Smooth muscle cell (in vitro differentiated cells): ENCODE measurements at regions not wholly inside any gene's neighbourhood (a gene's known extent, or its start where the extent isn't known, plus 50 kb on each side); places are given as distances from the start of the nearest gene placed in this dataset.

ENCODE experiments used
- DNase-seq: peaks from one replicate; lab custom pipeline; 2025; ENCODE audit not compliant: unreplicated experiment; lab: John Stamatoyannopoulos, UW
- H2AFZ ChIP-seq: fragments of 200-600 bp; sonication (generic); 2 replicates; pipeline ENCODE4 v1.6.0; 2016; ENCODE audit warnings: antibody characterized with exemption, low read depth, mild to moderate bottlenecking
- H3F3A ChIP-seq: fragments of 200-600 bp; sonication (generic); 2 replicates; pipeline ENCODE4 v1.6.0; 2017; ENCODE audit warnings: antibody characterized with exemption, low read depth
- H3K27ac ChIP-seq: fragments of 200-600 bp; sonication (generic); 2 replicates; pipeline ENCODE4 v1.5.1; 2016; ENCODE audit warnings: low read depth, mild to moderate bottlenecking
- H3K27me3 ChIP-seq: fragments of 200-600 bp; sonication (generic); 2 replicates; pipeline ENCODE4 v1.6.1; 2016; ENCODE audit warnings: low read depth, mild to moderate bottlenecking
- H3K36me3 ChIP-seq: fragments of 200-600 bp; sonication (generic); 2 replicates; pipeline ENCODE4 v1.5.1; 2016; ENCODE audit warnings: low read depth
- H3K4me1 ChIP-seq: fragments of 200-600 bp; sonication (generic); 2 replicates; pipeline ENCODE4 v1.5.1; 2016; ENCODE audit warnings: low read depth
- H3K4me2 ChIP-seq: fragments of 200-600 bp; sonication (generic); 2 replicates; pipeline ENCODE4 v1.6.0; 2016; ENCODE audit warnings: mild to moderate bottlenecking
- H3K4me3 ChIP-seq: fragments of 200-600 bp; sonication (generic); 2 replicates; pipeline ENCODE4 v1.5.1; 2016; ENCODE audit warnings: mild to moderate bottlenecking
- H3K79me2 ChIP-seq: fragments of 200-600 bp; sonication (generic); 2 replicates; pipeline ENCODE4 v1.6.0; 2016; ENCODE audit warnings: low read depth, mild to moderate bottlenecking
- H3K9ac ChIP-seq: fragments of 200-600 bp; sonication (generic); 2 replicates; pipeline ENCODE4 v1.6.0; 2016; ENCODE audit warnings: low read depth
- H3K9me3 ChIP-seq: fragments of 200-600 bp; sonication (generic); replicated peaks from 2 replicates; pipeline ENCODE4 v1.5.1; 2016; ENCODE audit warnings: low read depth
- H4K20me1 ChIP-seq: fragments of 200-600 bp; sonication (generic); 2 replicates; pipeline ENCODE4 v1.6.0; 2016; ENCODE audit warnings: low read depth
- WGBS: methylation state at CpG from one replicate; pipeline ENCODE4 v1.1.7; 2016; ENCODE audit warnings: low lambda C conversion rate; 5-methylcytosine and 5-hydroxymethylcytosine counted together
- TF ChIP-seq, protein P1 (sequence below): fragments of 200-600 bp; sonication (generic); IDR thresholded peaks from 2 replicates; pipeline ENCODE4 v1.5.1; 2017; ENCODE audit warnings: borderline replicate concordance, mild to moderate bottlenecking, antibody characterized with exemption; ENCODE audit not compliant: insufficient read depth, poor library complexity, severe bottlenecking

DNA sequence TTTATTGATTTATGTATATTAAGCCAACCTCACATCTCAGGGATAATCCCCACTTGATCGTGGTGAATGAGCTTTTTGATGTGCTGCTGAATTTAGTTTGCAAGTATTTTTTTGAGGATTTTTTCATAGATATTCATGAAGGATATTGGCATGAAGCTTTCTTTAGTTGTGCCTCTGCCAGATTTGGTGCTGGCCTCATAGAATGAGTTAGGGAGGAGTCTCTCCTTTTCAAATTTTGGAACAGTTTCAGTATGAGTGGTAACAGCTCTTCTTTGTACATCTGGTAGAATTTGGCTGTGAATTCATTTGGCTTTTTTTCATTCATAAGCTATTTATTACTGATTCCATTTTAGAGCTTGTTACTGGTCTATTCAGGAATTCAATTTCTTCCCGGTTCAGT is 197.2 kb upstream of the NDST4 start:
- 93% methylated on average over 2 of the region's 2 CpGs for WGBS

GRCh38 chr4:115294717-115295116 is 181.3 kb upstream of the NDST4 start:
- Histone ChIP-seq H3K4me1 (no peaks in the 10 kb centered on the region), H3K9ac (no peak overlapping the region), H2AFZ (no peak overlapping the region), H3K36me3 (no peaks in the 10 kb centered on the region), H3F3A (no peaks in the 10 kb centered on the region), H3K79me2 (no peaks in the 10 kb centered on the region), H3K27me3 (no peaks in the 10 kb centered on the region), H4K20me1 (no peaks in the 10 kb centered on the region), H3K27ac (no peak overlapping the region), H3K4me3 (no peak overlapping the region), H3K9me3 (no peaks in the 10 kb centered on the region), H3K4me2 (no peak overlapping the region)
- TF ChIP-seq, protein P1, sequence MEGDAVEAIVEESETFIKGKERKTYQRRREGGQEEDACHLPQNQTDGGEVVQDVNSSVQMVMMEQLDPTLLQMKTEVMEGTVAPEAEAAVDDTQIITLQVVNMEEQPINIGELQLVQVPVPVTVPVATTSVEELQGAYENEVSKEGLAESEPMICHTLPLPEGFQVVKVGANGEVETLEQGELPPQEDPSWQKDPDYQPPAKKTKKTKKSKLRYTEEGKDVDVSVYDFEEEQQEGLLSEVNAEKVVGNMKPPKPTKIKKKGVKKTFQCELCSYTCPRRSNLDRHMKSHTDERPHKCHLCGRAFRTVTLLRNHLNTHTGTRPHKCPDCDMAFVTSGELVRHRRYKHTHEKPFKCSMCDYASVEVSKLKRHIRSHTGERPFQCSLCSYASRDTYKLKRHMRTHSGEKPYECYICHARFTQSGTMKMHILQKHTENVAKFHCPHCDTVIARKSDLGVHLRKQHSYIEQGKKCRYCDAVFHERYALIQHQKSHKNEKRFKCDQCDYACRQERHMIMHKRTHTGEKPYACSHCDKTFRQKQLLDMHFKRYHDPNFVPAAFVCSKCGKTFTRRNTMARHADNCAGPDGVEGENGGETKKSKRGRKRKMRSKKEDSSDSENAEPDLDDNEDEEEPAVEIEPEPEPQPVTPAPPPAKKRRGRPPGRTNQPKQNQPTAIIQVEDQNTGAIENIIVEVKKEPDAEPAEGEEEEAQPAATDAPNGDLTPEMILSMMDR: no peak
- DNase-seq: no peak
- WGBS: 73% methylated on average over 1 of the region's 1 CpG

More for the DNA sequence above, 197.2 kb upstream of the NDST4 start:
- Histone ChIP-seq H3K9ac (no peak overlapping the region), H3F3A (no peaks in the 10 kb centered on the region), H3K36me3 (no peaks in the 10 kb centered on the region), H3K27ac (no peak overlapping the region), H3K4me2 (no peak overlapping the region), H3K4me1 (no peaks in the 10 kb centered on the region), H3K9me3 (no peaks in the 10 kb centered on the region), H2AFZ (no peak overlapping the region), H3K27me3 (no peaks in the 10 kb centered on the region), H4K20me1 (no peaks in the 10 kb centered on the region), H3K79me2 (no peaks in the 10 kb centered on the region), H3K4me3 (no peak overlapping the region)
- TF ChIP-seq, protein P1: no peak
- DNase-seq: no peak

- Histone ChIP-seq H3F3A (no peaks in the 10 kb centered on the region), H3K4me3 (no peak overlapping the region), H4K20me1 (no peaks in the 10 kb centered on the region), H3K27me3 (no peaks in the 10 kb centered on the region), H3K9me3 (no peaks in the 10 kb centered on the region), H2AFZ (no peak overlapping the region), H3K4me2 (no peak overlapping the region), H3K79me2 (no peaks in the 10 kb centered on the region), H3K36me3 (no peaks in the 10 kb centered on the region), H3K4me1 (no peaks in the 10 kb centered on the region), H3K27ac (no peak overlapping the region), H3K9ac (no peak overlapping the region)
- 96% methylated on average over 1 of the region's 1 CpG for WGBS
- DNase-seq: no peak
- TF ChIP-seq, protein P1: no peak
These were observed 179.7 kb upstream of the NDST4 start for GRCh38 chr4:115293093-115293462.

- no peaks in the 10 kb centered on the region for H3K9me3 ChIP-seq
- DNase-seq: no peak
- no peaks in the 10 kb centered on the region for H3K79me2 ChIP-seq
- H3K4me1 ChIP-seq: no peaks in the 10 kb centered on the region
- no peak overlapping the region for H3K4me2 ChIP-seq
- WGBS: 90% methylated on average over 2 of the region's 2 CpGs
- TF ChIP-seq, protein P1: no peak
- H3K36me3 ChIP-seq: no peaks in the 10 kb centered on the region
- H3F3A ChIP-seq: no peaks in the 10 kb centered on the region
- H2AFZ ChIP-seq: no peak overlapping the region
- no peaks in the 10 kb centered on the region for H4K20me1 ChIP-seq
- H3K27me3 ChIP-seq: no peaks in the 10 kb centered on the region
- H3K27ac ChIP-seq: no peak overlapping the region
- H3K4me3 ChIP-seq: no peak overlapping the region
- no peak overlapping the region for H3K9ac ChIP-seq
These were observed 179.1 kb upstream of the NDST4 start for GRCh38 chr4:115292320-115293092.
